C4-2B (cell line): ENCODE measurements at regions not wholly inside any gene's neighbourhood (a gene's known extent, or its start where the extent isn't known, plus 50 kb on each side); places are given as distances from the start of the nearest gene placed in this dataset.

Source experiments
- ZFX ChIP-seq: fragments of 450-650 bp; IDR thresholded peaks from 2 replicates; pipeline ENCODE4 v1.6.1; 2017
- TF ChIP-seq, protein P1 (sequence below): fragments of 450-650 bp; conservative IDR thresholded peaks from 2 replicates; pipeline ENCODE4 v1.5.1; 2017; ENCODE audit warnings: mild to moderate bottlenecking

- TF ChIP-seq, protein P1, sequence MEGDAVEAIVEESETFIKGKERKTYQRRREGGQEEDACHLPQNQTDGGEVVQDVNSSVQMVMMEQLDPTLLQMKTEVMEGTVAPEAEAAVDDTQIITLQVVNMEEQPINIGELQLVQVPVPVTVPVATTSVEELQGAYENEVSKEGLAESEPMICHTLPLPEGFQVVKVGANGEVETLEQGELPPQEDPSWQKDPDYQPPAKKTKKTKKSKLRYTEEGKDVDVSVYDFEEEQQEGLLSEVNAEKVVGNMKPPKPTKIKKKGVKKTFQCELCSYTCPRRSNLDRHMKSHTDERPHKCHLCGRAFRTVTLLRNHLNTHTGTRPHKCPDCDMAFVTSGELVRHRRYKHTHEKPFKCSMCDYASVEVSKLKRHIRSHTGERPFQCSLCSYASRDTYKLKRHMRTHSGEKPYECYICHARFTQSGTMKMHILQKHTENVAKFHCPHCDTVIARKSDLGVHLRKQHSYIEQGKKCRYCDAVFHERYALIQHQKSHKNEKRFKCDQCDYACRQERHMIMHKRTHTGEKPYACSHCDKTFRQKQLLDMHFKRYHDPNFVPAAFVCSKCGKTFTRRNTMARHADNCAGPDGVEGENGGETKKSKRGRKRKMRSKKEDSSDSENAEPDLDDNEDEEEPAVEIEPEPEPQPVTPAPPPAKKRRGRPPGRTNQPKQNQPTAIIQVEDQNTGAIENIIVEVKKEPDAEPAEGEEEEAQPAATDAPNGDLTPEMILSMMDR = no peak
- no peak for TF ChIP-seq ZFX
Observed at GRCh38 chr14:82080370-82080769, 546.7 kb upstream of the SEL1L start.
